ENCODE measurements at regions not wholly inside any gene's neighbourhood (a gene's known extent, or its start where the extent isn't known, plus 50 kb on each side); places are given as distances from the start of the nearest gene placed in this dataset.

DNA sequence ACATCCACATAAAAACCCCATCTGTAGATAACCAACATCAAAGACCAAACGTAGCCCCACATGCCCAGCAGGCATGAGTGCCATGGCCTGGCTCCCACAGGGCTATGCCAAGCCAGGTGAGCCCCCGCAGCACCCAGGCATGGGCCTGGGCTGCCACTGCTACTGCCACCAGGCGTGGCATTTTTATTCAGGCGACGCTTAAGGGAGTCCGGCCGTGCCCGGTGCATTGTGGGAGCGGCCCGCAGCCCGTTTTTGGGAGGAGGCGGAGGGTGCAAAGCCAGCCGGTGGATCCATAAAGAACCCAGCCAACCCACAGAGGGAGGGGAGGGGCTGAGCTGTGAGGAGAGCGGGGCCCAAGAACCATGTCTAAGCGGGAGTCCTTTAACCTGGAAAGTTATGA, 83.6 kb downstream of the XIST start:
- no peak for DNase-seq

DNA sequence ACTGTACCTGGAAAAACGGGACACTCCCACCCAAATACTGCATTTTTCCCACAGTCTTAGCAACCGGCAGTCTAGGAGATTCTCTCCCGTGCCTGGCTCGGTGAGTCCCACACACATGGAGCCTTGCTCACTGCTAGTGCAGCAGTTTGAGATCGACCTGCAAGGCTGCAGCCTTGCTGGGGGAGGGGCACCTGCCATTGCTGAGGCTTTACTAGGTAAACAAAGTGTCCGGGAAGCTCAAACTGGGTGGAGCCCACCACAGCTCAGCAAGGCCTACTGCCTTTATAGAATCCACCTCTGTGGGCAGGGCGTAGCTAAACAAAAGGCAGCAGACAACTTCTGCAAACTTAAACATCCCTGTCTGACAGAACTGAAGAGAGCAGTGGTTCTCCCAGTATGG, 84.4 kb downstream of the XIST start:
- DNase-seq = no peak

DNA sequence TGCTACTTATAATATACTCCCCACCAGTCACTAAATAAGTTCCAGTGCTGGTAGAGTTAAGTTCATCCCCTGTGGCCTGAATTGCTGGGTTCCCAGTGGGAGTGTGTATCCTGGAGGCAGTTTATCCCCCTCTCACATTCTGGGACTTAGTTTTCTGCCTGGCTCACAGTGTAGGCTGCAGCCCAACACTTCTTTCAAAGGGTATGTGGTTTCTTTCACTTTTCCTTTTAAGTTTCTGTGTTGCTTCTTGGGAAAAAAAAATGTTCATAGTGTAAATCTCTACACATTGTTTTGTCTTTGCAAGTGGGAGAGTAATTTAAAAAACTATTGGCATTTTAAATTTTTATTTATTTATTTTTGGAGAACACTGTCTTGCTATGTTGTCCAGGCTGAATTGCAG, 85.5 kb downstream of the XIST start:
- DNase-seq = no peak

GRCh38 chrX:73766431-73766795, 86.1 kb downstream of the XIST start:
- DNase-seq = no peak

- DNase-seq = no peak
Observed at GRCh38 chrX:73765776-73766430, 86.6 kb downstream of the XIST start.

GRCh38 chrX:73758250-73758649, 94.3 kb downstream of the XIST start:
- DNase-seq = peak; percentile 29
